HT1080 (cell line): ENCODE measurements at regions not wholly inside any gene's neighbourhood (a gene's known extent, or its start where the extent isn't known, plus 50 kb on each side); places are given as distances from the start of the nearest gene placed in this dataset.

Source experiments
- DNase-seq: peaks from one replicate; pipeline ENCODE4 v3.0.0-alpha.2; 2015; ENCODE audit warnings: low read depth

GRCh38 chr15:62465173-62465572 lies 300.1 kb upstream of the C2CD4B start:
- no peak for DNase-seq

- DNase-seq = no peak
Observed at GRCh38 chr15:62469478-62469873, 304.4 kb upstream of the C2CD4B start.

GRCh38 chr15:62469874-62470688 lies 305.0 kb upstream of the C2CD4B start:
- peak; percentile 87 for DNase-seq

GRCh38 chr15:62472616-62473299 lies 307.7 kb upstream of the C2CD4B start:
- peak; percentile 47 for DNase-seq

GRCh38 chr15:62474021-62474770 lies 309.1 kb upstream of the C2CD4B start:
- no peak for DNase-seq

- DNase-seq = no peak
Observed at GRCh38 chr15:62474771-62475124, 309.7 kb upstream of the C2CD4B start.

- no peak for DNase-seq
Observed at GRCh38 chr15:62475591-62475990, 310.5 kb upstream of the C2CD4B start.

GRCh38 chr15:62476163-62476562 lies 311.1 kb upstream of the C2CD4B start:
- DNase-seq = no peak

- no peak for DNase-seq
Observed at GRCh38 chr15:62477929-62478328, 312.8 kb upstream of the C2CD4B start.

- peak; percentile 43 for DNase-seq
Observed at GRCh38 chr15:62482785-62483429, 317.8 kb upstream of the C2CD4B start.

- DNase-seq = no peak
Observed at GRCh38 chr15:62483814-62484213, 318.7 kb upstream of the C2CD4B start.

- no peak for DNase-seq
Observed at GRCh38 chr15:62485170-62485720, 320.2 kb upstream of the C2CD4B start.

- no peak for DNase-seq
Observed at GRCh38 chr15:62486041-62486440, 321.0 kb upstream of the C2CD4B start.

GRCh38 chr15:62488387-62488786 lies 323.3 kb upstream of the C2CD4B start:
- DNase-seq = no peak

GRCh38 chr15:62491642-62492041 lies 326.6 kb upstream of the C2CD4B start:
- no peak for DNase-seq

GRCh38 chr15:62492900-62493299 lies 327.8 kb upstream of the C2CD4B start:
- DNase-seq = no peak

GRCh38 chr15:62494197-62494596 lies 329.1 kb upstream of the C2CD4B start:
- no peak for DNase-seq

- peak; percentile 66 for DNase-seq
Observed at GRCh38 chr15:62495670-62496614, 330.9 kb upstream of the C2CD4B start.

- DNase-seq = no peak
Observed at GRCh38 chr15:62497356-62497755, 332.3 kb upstream of the C2CD4B start.

- DNase-seq = no peak
Observed at GRCh38 chr15:62498278-62498677, 333.2 kb upstream of the C2CD4B start.
